Activated CD8-positive, alpha-beta T cell treated with anti-CD3 and anti-CD28 coated beads, Interleukin-2, amount 10 ng/mL, durations not matched to agents 7 days and 5 days (primary cell): ENCODE measurements at regions not wholly inside any gene's neighbourhood (a gene's known extent, or its start where the extent isn't known, plus 50 kb on each side); places are given as distances from the start of the nearest gene placed in this dataset.

Experiments
- ATAC-seq: fragments of 150-1000 bp; cut with Tn5 transposase; one replicate; pipeline ENCODE4 v1.10.0; 2021; ENCODE audit warnings: moderate library complexity
- CTCF ChIA-PET: fragments of 350-600 bp; sonication (Branson Sonifier 250); formaldehyde crosslinking; loops from one replicate; lab custom pipeline; 2021; ENCODE audit warnings: antibody characterized with exemption; lab: Charles Lee
- POLR2A ChIA-PET: fragments of 350-600 bp; sonication (Branson Sonifier 250); formaldehyde crosslinking; loops from one replicate; lab custom pipeline; 2021; ENCODE audit warnings: antibody characterized with exemption; lab: Charles Lee
- DNase-seq: peaks from one replicate; pipeline ENCODE4 v3.0.0-alpha.2; 2020
- H3K27ac Mint-ChIP-seq: one replicate; pipeline ENCODE4 v1.8.0; 2021; ENCODE audit warnings: mild to moderate bottlenecking, mixed read lengths
- H3K27me3 Mint-ChIP-seq: one replicate; pipeline ENCODE4 v1.8.0; 2021; ENCODE audit warnings: low read depth, mixed read lengths
- H3K36me3 Mint-ChIP-seq: one replicate; pipeline ENCODE4 v1.8.0; 2021; ENCODE audit warnings: low read depth, mixed read lengths
- H3K4me1 Mint-ChIP-seq: one replicate; pipeline ENCODE4 v1.8.0; 2021; ENCODE audit warnings: low read depth, mixed read lengths
- H3K4me3 Mint-ChIP-seq: one replicate; pipeline ENCODE4 v1.8.0; 2021; ENCODE audit warnings: mild to moderate bottlenecking, mixed read lengths
- H3K9me3 Mint-ChIP-seq: one replicate; pipeline ENCODE4 v1.8.0; 2022; ENCODE audit warnings: mixed read lengths; ENCODE audit not compliant: insufficient read depth

DNA sequence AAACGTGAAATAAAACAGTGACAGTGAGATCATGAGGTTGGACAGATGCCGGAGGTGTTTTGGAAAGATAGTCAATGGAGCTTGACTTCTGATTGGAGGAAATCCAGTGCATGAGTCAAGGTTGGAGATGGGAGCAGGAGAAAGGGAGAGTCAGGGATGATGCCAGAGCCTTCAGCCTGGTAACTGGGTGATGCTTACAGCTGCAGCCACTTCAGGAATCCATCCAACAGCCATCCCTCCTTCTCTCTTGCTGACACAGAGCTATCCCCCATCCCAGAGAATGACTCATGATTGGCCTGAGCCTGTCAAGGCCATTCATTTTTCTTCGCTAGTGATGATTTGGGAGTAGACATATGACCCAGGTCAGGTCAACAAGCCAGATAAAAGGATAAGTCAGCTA lies 112.8 kb downstream of the SAMD5 start:
- Mint-ChIP-seq H3K27ac (no peak overlapping the region), H3K4me3 (no peak overlapping the region), H3K4me1 (no peaks in the 10 kb centered on the region), H3K27me3 (no peaks in the 10 kb centered on the region), H3K36me3 (no peaks in the 10 kb centered on the region), H3K9me3 (no peaks in the 10 kb centered on the region)
- ChIA-PET CTCF (no interaction called here), POLR2A (no interaction called here)
- ATAC-seq = no peak
- no peak for DNase-seq

DNA sequence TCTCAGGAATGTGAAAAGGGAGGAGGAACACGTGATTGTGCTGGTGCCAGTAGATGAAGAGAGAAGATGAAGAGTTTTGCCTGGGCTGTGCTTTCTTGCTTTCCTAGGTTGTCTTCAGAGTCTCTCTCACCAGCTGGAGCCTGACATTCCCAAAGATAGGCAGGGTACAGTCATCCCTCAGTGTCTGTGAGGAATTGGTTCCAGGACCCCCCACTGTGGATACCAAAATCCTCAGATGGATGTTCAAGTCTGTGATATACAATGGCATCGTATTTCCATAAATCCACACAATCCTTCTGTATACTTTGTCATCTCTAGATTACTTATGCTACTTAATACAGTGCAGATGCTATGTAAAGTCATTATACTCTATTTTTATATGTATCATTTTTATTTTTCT lies 113.5 kb downstream of the SAMD5 start:
- ATAC-seq (no peak), DNase-seq (no peak)
- no peaks in the 10 kb centered on the region for H3K36me3 Mint-ChIP-seq
- no peaks in the 10 kb centered on the region for H3K4me1 Mint-ChIP-seq
- no peaks in the 10 kb centered on the region for H3K27me3 Mint-ChIP-seq
- H3K4me3 Mint-ChIP-seq = no peak overlapping the region
- ChIA-PET POLR2A (no interaction called here), CTCF (no interaction called here)
- no peak overlapping the region for H3K27ac Mint-ChIP-seq
- no peaks in the 10 kb centered on the region for H3K9me3 Mint-ChIP-seq

DNA sequence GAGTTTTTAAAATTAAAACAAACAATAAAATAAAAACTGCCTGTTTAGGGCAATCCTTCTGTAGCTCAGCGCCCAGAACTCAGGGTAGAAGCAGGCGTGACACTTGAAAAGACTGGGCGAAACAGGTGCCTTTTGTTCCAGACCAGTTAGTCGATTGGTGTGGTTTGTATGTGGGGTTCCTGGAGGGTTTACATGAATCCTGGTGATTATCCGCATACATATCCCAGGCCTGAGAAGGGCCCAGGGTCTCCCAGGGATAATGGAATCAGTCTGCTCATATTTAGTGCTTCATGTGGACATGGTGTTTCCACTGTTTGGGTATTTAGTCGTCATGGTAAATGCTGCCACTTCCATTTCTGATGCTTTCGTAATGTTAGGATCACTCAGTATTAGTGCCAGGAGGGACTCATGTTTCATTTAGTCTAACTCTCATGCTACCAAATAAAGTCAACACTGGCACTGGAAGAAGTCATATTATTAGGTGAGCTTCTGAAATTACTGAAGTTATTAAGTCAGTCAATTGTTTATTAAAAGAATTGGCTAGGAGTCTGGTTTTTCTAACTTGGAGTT lies 116.5 kb downstream of the SAMD5 start:
- Mint-ChIP-seq H3K36me3 (no peaks in the 10 kb centered on the region), H3K27me3 (no peaks in the 10 kb centered on the region), H3K9me3 (no peaks in the 10 kb centered on the region), H3K27ac (no peak overlapping the region), H3K4me3 (no peak overlapping the region), H3K4me1 (no peaks in the 10 kb centered on the region)
- ATAC-seq = no peak
- POLR2A ChIA-PET = no interaction called here
- no peak for DNase-seq
- CTCF ChIA-PET = no interaction called here

GRCh38 chr6:147625946-147626345 lies 117.5 kb downstream of the SAMD5 start:
- H3K36me3 Mint-ChIP-seq = no peaks in the 10 kb centered on the region
- no peaks in the 10 kb centered on the region for H3K4me1 Mint-ChIP-seq
- CTCF ChIA-PET = no interaction called here
- no peak overlapping the region for H3K4me3 Mint-ChIP-seq
- DNase-seq (no peak), ATAC-seq (no peak)
- no peaks in the 10 kb centered on the region for H3K9me3 Mint-ChIP-seq
- H3K27ac Mint-ChIP-seq = no peak overlapping the region
- POLR2A ChIA-PET = no interaction called here
- H3K27me3 Mint-ChIP-seq = no peaks in the 10 kb centered on the region

GRCh38 chr6:147627411-147627810 lies 118.9 kb downstream of the SAMD5 start:
- Mint-ChIP-seq H3K9me3 (no peaks in the 10 kb centered on the region), H3K36me3 (no peaks in the 10 kb centered on the region), H3K27ac (no peak overlapping the region), H3K27me3 (no peaks in the 10 kb centered on the region), H3K4me1 (no peaks in the 10 kb centered on the region), H3K4me3 (no peak overlapping the region)
- POLR2A ChIA-PET = no interaction called here
- DNase-seq = no peak
- CTCF ChIA-PET = no interaction called here
- no peak for ATAC-seq

- Mint-ChIP-seq H3K27ac (no peak overlapping the region), H3K27me3 (no peaks in the 10 kb centered on the region), H3K36me3 (no peaks in the 10 kb centered on the region), H3K4me3 (no peak overlapping the region), H3K9me3 (no peaks in the 10 kb centered on the region), H3K4me1 (no peaks in the 10 kb centered on the region)
- DNase-seq (no peak), ATAC-seq (no peak)
- ChIA-PET POLR2A (no interaction called here), CTCF (no interaction called here)
These were observed 124.7 kb downstream of the SAMD5 start for GRCh38 chr6:147633191-147633590.

DNA sequence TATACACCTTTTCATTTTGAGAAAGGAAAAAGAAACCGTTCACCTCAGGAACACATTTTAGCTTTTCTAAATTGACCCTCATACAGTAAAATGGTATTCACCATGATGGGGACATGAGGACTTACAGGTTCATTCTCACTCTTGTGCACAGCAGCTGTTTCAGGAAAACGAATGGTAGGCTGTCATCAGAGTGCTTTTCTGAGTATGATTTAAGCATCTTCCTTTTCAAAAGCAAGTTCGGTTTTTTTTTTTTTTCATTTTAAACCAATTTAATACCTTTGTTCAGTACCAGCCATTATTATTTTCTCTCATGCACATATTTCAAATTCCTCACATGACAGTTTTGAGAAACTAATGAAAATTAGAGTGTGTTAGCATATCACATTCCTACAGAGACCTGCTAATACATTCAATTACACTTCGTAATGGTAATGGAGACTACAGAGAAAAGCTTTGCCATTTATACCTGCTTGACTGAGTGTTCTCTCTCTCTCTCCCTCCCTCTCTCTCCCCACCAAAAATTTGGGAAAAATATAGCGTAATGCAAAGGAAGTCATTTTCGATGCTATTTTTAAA lies 129.2 kb downstream of the SAMD5 start:
- no peak overlapping the region for H3K4me3 Mint-ChIP-seq
- DNase-seq (no peak), ATAC-seq (no peak)
- no peak overlapping the region for H3K27ac Mint-ChIP-seq
- ChIA-PET CTCF (no interaction called here), POLR2A (interaction anchor here (0.7 kb wide), 1 partner anchor 51 kb away, joined by 3 read pairs; no protein-coding TSS in a partner anchor)
- H3K36me3 Mint-ChIP-seq = no peaks in the 10 kb centered on the region
- no peaks in the 10 kb centered on the region for H3K4me1 Mint-ChIP-seq
- H3K9me3 Mint-ChIP-seq = no peaks in the 10 kb centered on the region
- no peaks in the 10 kb centered on the region for H3K27me3 Mint-ChIP-seq

DNA sequence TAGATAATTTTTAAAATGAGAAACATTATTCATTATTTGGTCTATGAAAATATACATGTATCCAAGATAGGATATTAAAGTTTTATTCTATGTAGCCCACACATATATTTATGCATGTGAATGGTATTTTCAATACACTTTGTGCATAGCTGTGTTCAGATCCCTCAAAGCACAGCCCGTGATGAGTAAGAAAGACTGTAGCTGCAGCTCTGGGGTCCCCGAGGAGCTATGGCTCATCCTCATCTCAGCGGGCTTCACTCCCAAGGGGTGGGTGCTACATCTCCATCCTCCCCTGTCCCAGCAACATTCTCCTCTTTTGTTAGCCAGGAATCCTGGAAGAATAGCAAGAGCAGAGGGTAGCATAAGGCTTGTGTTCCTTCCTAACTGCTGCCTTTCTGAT lies 130.8 kb downstream of the SAMD5 start:
- Mint-ChIP-seq H3K27me3 (no peaks in the 10 kb centered on the region), H3K27ac (no peak overlapping the region), H3K4me3 (no peak overlapping the region), H3K36me3 (no peaks in the 10 kb centered on the region), H3K9me3 (no peaks in the 10 kb centered on the region), H3K4me1 (no peaks in the 10 kb centered on the region)
- ATAC-seq = no peak
- POLR2A ChIA-PET = no interaction called here
- CTCF ChIA-PET = no interaction called here
- no peak for DNase-seq

GRCh38 chr6:147640606-147641005 lies 132.1 kb downstream of the SAMD5 start:
- H3K9me3 Mint-ChIP-seq = no peaks in the 10 kb centered on the region
- H3K36me3 Mint-ChIP-seq = no peaks in the 10 kb centered on the region
- DNase-seq (no peak), ATAC-seq (no peak)
- H3K4me1 Mint-ChIP-seq = no peaks in the 10 kb centered on the region
- H3K27me3 Mint-ChIP-seq = no peaks in the 10 kb centered on the region
- POLR2A ChIA-PET = no interaction called here
- CTCF ChIA-PET = no interaction called here
- H3K4me3 Mint-ChIP-seq = no peak overlapping the region
- no peak overlapping the region for H3K27ac Mint-ChIP-seq

GRCh38 chr6:147641511-147641910 lies 133.0 kb downstream of the SAMD5 start:
- DNase-seq (no peak), ATAC-seq (no peak)
- H3K4me1 Mint-ChIP-seq = no peaks in the 10 kb centered on the region

GRCh38 chr6:147642458-147642857 lies 134.0 kb downstream of the SAMD5 start:
- H3K27me3 Mint-ChIP-seq = no peaks in the 10 kb centered on the region
- ChIA-PET POLR2A (no interaction called here), CTCF (no interaction called here)
- no peaks in the 10 kb centered on the region for H3K36me3 Mint-ChIP-seq
- H3K4me1 Mint-ChIP-seq = no peaks in the 10 kb centered on the region
- H3K9me3 Mint-ChIP-seq = no peaks in the 10 kb centered on the region
- H3K4me3 Mint-ChIP-seq = no peak overlapping the region
- no peak overlapping the region for H3K27ac Mint-ChIP-seq
- ATAC-seq (no peak), DNase-seq (no peak)

More at GRCh38 chr6:147641511-147641910, 133.0 kb downstream of the SAMD5 start:
- Mint-ChIP-seq H3K9me3 (no peaks in the 10 kb centered on the region), H3K27ac (no peak overlapping the region), H3K4me3 (no peak overlapping the region), H3K27me3 (no peaks in the 10 kb centered on the region), H3K36me3 (no peaks in the 10 kb centered on the region)
- ChIA-PET CTCF (no interaction called here), POLR2A (no interaction called here)

GRCh38 chr6:147643341-147644200 lies 135.1 kb downstream of the SAMD5 start:
- Mint-ChIP-seq H3K4me3 (no peak overlapping the region), H3K36me3 (no peaks in the 10 kb centered on the region), H3K4me1 (no peaks in the 10 kb centered on the region), H3K27ac (no peak overlapping the region), H3K9me3 (no peaks in the 10 kb centered on the region), H3K27me3 (no peaks in the 10 kb centered on the region)
- CTCF ChIA-PET = no interaction called here
- POLR2A ChIA-PET = no interaction called here
- DNase-seq (no peak), ATAC-seq (no peak)
